Astrocyte of the spinal cord (primary cell): ENCODE measurements at regions not wholly inside any gene's neighbourhood (a gene's known extent, or its start where the extent isn't known, plus 50 kb on each side); places are given as distances from the start of the nearest gene placed in this dataset.

Experiments used
- DNase-seq: peaks from one replicate; pipeline ENCODE4 v3.0.0; 2011; ENCODE audit warnings: low read depth, low spot score
- H3K4me3 ChIP-seq: 2 replicates; pipeline ENCODE4 v1.5.1; 2011; ENCODE audit warnings: low read depth, mild to moderate bottlenecking, low read length, moderate library complexity
- CTCF ChIP-seq: IDR thresholded peaks from 2 replicates; pipeline ENCODE4 v1.5.1; 2012; ENCODE audit warnings: low read depth, mild to moderate bottlenecking, low read length, inconsistent platforms
- in situ Hi-C: cut with HindIII; loops from 2 replicates; pipeline ENCODE4 v1.10.0; 2017; ENCODE audit warnings: low sequenced_read_pairs

GRCh38 chr2:220040346-220040745 lies 412.9 kb downstream of the SLC4A3 start:
- DNase-seq = no peak
- no peak for TF ChIP-seq CTCF
- no peak overlapping the region for H3K4me3 ChIP-seq
- in situ Hi-C loops = no loop called here

DNA sequence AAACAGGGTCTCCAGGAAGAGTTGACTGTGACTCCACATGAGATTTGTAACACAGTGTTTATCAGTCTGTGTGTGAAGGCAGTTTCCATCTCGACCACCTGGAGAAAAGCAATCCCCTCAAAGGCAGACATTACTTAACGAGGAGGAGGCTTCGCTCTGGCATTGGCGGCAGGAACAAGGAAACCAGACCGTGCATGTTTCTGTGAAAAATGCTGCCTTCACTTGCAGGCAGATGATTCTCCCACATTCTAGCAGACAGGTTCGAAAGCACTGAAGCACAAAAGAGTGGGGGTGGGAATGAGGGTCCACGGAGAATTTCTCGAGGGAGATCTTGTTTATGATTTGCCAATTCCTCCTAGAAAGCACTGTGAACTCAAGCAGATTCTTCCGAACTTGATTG lies 414.0 kb downstream of the SLC4A3 start:
- in situ Hi-C loops = no loop called here
- no peak for TF ChIP-seq CTCF
- H3K4me3 ChIP-seq = no peak overlapping the region
- DNase-seq = no peak

DNA sequence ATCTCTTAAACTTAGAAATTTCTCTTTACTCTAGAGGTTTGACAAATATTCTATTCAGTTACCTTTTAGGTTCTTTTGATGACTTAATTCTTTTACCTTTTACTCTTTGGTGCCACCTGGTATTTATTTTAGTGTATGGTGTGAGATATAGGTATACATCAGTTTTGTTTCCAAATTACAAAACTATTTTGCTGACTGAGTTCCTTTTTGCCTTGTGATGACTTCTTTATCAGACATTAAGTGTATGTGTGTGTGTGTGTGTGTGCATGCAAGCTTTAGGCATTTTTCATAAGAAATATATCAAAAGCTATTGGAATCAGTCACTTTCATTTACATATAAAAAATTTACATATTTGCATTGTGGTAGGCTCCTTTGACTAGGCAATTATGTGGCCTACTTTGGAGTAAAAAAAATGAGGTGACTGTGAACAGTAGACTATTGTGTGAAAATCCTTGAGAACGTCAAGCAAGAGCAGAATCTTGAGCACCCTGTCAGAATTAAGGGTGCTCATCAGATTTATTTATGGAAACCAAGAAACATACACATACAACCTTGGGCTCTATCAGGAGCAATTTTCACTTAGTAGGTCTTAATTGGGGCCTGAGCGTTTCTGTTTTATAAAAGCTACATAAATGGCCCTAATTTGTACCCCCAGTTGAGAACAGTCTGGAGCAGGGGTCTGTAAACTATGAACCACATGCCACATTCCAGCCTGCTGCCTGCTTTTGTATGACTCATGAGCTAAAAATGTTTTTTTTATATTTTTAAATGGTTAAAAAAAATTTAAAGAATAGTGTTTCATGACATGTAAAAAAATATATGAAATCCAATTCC lies 415.9 kb downstream of the SLC4A3 start:
- no peak overlapping the region for H3K4me3 ChIP-seq
- DNase-seq = peak; percentile 69
- in situ Hi-C loops = no loop called here
- TF ChIP-seq CTCF = no peak

DNA sequence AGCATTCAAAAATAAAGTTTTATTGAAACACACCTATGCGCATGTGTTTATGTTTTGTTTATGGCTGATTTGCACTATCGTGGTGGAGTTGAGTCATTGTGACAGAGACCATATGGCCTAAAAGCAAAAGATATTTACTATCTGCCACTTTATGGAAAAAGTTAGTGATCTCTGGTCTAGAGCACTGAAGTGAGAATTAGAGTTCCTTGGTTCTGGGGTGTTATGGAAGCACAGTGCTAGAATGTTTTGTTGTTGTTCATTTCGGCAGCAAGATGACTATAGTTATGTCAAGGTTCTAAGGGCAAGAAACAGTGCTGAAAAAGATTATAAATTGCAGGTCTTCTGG lies 416.5 kb downstream of the SLC4A3 start:
- no peak for DNase-seq
- TF ChIP-seq CTCF = no peak
- in situ Hi-C loops = no loop called here
- H3K4me3 ChIP-seq = no peak overlapping the region

GRCh38 chr2:220044383-220044782 lies 417.0 kb downstream of the SLC4A3 start:
- H3K4me3 ChIP-seq = no peak overlapping the region
- TF ChIP-seq CTCF = no peak
- DNase-seq = no peak
- in situ Hi-C loops = no loop called here

DNA sequence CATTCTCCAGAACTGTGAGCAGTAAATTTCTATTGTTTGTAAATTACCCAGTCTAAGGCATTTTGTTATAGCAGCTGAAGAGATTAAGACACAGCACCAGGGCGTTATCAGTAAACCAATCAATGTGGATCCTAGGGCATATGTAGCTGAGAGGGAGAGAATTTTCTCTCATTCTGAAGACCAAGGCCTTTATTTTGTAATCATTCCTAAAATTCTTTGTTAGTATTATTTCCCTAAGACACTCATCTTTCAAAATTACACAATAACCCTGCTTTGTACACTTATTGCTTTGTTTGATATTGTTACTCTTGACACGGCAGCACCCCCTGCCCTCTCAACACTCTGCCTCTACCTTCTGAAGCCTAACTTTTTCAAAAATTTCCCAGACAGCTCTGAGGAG lies 419.1 kb downstream of the SLC4A3 start:
- in situ Hi-C loops = no loop called here
- no peak for DNase-seq
- no peak overlapping the region for H3K4me3 ChIP-seq
- no peak for TF ChIP-seq CTCF
